Hematopoietic multipotent progenitor cell treated with erythropoietin and hydrocortisone succinate and interleukin-3 and kit ligand, for 6 days (in vitro differentiated cells): ENCODE measurements at regions not wholly inside any gene's neighbourhood (a gene's known extent, or its start where the extent isn't known, plus 50 kb on each side); places are given as distances from the start of the nearest gene placed in this dataset.

Experiments
- DNase-seq: peaks from one replicate; pipeline ENCODE4 v3.0.0-alpha.2; 2015

DNA sequence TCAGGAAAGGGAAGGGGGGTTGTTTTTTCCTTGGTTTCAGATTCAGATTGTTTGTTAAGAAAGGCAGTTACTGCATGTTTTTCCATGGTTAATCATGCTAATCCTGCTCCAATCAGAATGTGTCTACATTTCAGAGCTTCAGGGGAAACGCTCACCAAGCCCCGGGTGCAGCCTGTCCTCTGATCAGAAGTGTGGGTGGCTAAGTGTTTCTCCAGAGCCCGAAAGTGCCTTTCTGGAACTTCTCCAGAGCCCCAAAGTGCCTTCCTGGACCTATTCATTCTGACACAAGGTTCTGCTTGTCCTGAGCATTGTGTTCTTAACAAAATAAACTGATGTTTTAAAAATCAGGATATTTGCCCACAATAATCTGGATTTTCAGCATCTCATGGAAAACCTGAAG, 359.0 kb upstream of the ZNF521 start:
- no peak for DNase-seq

GRCh38 chr18:25705650-25706049, 353.7 kb upstream of the ZNF521 start:
- DNase-seq, result no peak

- DNase-seq, result no peak
Measured at GRCh38 chr18:25704494-25704893, 352.5 kb upstream of the ZNF521 start.

DNA sequence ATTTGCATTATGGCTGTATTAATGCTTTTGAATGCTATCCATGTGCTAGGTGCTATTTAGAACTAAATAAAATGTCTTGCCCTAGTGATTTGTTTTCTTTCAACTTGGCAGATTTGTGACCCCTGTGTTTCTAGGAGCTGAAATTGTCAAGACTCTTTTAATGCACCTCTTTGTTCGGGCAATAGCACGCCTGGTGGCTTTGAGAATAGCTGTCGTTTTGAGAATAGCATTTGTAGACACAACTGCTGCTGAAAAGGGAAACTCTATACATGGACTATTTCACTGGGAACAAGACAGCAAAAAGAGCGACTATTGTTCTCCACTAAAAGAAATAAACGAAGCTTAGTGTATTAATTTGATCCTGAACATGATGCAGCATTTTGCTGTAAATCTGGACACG, 352.1 kb upstream of the ZNF521 start:
- no peak for DNase-seq

GRCh38 chr18:25701821-25702220, 349.9 kb upstream of the ZNF521 start:
- DNase-seq, result no peak

DNA sequence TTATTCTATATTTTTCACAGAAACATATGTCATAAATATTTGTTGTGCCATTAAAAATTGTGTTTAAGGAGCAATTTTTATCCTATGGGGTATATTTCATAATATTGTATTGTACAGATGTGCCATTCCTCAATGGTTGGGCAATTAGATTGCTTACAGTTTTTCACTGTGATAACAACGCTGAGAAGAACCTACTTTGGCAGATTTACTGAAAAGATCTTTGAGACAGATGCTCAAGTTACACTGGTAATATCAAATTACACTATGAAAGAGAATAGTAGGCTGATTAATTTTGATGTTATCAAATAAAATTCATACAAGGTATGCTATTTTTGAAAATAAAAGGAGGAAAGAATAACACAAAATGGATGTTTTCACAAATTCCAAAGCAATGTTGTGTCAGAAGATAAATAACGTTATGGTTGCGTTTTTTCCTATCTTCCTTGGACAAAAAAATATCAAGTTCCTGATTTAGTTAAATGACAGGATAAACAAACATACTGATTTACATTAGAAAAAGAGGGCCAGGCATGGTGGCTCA, 335.1 kb upstream of the ZNF521 start:
- DNase-seq, result no peak

DNA sequence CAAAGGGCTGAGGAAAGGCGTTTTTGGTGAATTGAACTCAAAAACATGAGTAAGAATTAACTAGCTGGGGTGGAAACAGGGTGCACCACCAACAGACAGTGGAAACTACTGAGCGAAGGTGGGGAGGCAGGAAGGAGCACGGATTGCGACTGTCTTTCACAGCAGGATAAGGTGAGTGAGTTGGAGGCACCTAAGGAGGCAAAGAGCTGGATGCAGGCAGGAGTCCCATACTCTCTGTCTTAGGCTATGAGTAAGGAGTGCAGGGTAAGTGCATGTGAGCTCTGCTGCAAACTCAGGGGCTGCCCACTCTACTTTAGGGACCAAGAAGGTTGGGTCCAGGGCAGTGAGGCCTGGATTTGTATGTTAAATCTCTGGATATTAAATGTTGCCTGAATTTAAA, 333.1 kb upstream of the ZNF521 start:
- no peak for DNase-seq

DNA sequence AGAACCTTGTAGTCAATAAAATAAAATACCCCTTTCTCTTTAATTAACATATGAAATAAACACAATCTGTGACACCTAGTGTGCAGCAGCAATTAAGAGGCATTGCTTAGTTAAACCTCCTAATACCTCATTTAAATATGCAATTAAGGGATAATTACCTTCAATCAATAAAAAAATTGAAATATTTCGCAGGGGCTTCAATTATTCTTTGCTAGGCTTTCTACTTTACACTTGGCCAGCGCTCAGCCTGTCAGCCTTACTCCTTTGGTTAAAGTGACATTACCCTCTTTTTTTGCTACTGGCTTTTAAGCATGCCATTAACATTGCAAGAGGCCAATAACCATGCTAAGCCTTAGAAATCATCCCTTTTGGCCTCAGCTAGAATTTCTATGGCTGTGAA, 327.5 kb upstream of the ZNF521 start:
- DNase-seq, result no peak

GRCh38 chr18:25678221-25678620, 326.3 kb upstream of the ZNF521 start:
- DNase-seq, result no peak

DNA sequence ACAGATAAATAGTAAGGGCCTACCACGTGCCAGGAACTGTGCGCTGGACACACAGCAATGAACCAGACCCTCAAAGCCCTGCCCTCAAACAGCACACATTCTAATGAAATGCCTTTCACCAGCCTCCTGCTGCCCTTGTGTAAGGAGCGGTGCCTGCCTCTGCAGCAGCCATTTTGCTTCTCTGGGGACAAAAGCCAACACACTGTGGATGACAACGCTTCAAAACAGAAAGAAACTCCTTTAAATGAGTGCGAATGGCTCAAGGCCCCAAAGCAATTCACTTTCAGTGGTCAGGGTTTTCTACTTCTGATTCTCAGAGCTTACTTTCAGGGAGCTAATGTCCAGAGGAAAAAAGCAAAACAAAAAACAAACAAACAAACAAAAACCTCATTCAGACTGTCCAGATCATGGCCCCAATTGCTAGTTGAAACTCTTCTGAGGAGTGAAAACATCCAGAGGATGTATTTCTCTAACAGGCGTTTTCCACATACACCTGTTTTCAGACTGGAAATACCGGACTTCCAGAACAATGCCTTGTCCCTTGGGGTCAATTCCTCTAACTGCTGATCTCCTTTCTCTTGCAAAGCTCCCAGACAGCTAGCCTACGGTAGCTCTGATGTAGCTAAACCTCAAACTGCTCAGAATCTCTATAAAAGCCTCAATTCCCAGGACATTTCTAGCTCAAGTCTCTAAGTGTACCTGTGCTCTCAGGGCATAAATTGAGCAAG, 323.3 kb upstream of the ZNF521 start:
- DNase-seq, result no peak

DNA sequence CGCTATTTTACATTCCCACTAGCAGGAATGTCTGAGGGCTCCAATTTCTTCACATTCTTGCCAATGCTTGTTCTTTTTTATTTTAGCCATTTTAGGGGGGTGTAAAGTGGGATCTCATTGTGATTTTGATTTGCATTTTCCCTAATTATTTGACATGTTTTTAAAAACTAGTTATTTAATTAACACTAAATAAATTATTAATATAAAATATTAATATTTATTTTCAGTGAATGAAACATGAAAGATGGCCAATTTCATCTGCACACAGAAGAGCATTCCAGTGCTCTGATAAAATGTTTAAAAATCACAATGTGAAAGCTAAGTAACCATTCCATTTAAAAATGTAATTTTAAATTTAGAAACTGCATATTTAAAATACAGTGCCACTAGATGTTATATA, 322.2 kb upstream of the ZNF521 start:
- DNase-seq, result no peak

GRCh38 chr18:25672490-25672889, 320.5 kb upstream of the ZNF521 start:
- DNase-seq, result peak; percentile 3

GRCh38 chr18:25669741-25670140, 317.8 kb upstream of the ZNF521 start:
- DNase-seq, result no peak

DNA sequence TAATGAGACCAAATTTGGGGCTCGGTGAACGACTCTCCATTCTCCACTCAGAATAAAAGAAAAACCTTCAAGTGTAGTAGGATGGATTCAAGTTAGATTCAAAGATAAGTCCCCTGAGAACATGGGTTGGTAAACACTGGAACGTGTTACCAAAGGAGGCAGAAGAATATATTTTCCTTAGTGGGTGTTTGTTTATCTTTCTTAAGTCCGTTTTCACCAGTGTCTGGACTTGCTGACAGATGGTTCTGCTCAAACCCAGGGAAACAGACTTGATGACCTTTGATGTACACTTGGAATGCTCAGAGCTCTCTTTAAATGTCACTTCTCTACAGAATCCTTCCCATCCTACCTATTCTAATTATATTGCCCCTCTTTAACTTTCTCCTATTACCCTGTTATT, 310.3 kb upstream of the ZNF521 start:
- DNase-seq, result no peak

- DNase-seq, result no peak
Measured at GRCh38 chr18:25661831-25662230, 309.9 kb upstream of the ZNF521 start.

DNA sequence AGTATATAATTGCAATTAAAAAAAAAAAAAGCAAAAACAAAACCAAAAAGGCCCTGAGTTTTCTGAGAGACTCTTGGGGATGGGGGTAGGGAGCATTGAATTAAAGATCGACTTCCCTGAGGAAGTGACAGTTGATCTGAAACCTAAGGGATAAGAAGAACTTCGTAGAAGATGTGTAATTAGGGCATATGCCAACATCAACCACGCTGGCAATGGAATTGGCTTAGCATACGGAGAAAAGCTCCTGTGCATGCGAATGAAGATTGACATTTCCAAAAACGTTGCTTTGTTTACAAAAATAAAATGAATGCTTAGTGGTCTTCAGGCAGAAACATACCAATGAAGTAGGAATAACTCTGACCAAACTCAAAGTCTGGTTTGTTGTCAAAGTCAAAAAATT, 307.6 kb upstream of the ZNF521 start:
- no peak for DNase-seq

GRCh38 chr18:25658476-25658875, 306.5 kb upstream of the ZNF521 start:
- DNase-seq, result no peak

- DNase-seq, result no peak
Measured at GRCh38 chr18:25651553-25651952, 299.6 kb upstream of the ZNF521 start.

GRCh38 chr18:25650201-25650941, 298.4 kb upstream of the ZNF521 start:
- DNase-seq, result no peak

GRCh38 chr18:25648716-25649260, 296.8 kb upstream of the ZNF521 start:
- DNase-seq, result no peak

DNA sequence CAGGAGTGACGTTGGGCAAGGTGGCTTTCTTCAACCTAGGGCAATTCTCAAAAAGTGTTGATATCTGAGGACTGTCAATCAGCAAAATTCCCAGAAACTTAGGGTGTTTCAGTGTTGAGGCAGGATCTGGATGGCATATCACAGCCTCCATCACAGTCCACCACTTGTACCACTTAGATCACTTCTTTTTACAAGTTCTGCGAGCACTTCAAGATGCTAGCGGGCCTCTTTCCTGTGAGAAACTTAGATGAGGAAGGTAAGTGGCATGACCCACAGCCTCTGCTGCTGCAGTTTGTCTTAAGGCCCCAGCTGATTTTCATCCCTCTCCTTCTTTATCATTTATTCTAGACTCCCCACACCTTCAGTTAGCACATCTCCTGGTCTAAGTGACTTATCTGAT, 295.4 kb upstream of the ZNF521 start:
- no peak for DNase-seq

DNA sequence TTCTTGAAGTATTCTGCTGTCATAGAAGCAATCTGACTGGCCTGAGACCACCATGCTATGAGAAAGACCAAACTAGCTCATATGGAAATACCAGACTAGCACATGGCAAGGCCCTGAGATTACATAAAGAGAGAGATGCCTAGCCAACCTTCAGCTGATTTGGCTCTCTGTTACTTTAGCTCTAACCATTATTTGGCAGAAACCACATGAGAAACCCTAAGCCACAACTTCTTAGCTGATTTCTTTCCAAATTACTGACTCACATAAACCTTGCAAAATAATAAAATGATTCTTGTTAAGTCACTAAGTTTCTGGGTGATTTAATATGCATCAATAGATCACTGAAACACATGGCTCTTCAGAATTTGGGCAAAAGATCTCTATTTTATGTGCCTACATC, 295.0 kb upstream of the ZNF521 start:
- no peak for DNase-seq

DNA sequence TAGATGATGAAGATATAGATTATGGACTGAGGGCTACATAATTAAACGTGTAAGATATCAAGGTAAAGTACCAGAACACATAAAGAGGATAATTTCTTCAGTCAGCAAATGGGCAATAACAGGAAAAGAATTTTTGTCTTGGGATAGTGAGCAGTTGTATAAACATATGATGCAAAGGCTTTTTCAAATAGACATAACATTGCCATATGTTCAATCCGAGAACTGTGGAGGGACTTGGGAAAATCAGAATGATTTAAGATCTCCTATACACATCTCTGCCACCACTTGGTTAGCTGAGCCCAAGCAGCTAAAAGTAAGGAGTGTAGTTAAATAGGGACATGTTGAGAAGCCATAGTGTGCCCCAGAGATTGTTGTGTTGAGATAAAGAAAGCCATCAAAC, 287.6 kb upstream of the ZNF521 start:
- DNase-seq, result no peak

DNA sequence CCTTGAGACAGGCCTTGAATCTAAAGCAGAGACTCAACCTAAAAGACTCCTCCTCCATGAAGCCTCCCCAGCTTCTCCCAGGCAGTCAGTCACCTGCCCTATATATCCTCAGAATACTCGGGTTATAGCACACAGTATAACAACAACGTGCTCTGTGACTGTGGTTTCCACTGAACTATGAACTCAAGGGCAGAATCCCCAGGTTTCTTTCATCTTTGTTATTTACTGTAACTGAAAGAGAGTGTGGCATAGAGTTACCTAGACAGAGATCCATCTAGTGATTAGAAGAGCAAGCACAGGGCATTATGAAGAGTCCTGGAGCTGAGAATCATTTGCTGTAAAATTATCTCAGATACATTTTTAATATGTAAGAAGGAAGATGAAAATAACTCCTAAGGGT, 281.6 kb upstream of the ZNF521 start:
- DNase-seq, result no peak
